ENCODE measurements at regions not wholly inside any gene's neighbourhood (a gene's known extent, or its start where the extent isn't known, plus 50 kb on each side); places are given as distances from the start of the nearest gene placed in this dataset.

DNA sequence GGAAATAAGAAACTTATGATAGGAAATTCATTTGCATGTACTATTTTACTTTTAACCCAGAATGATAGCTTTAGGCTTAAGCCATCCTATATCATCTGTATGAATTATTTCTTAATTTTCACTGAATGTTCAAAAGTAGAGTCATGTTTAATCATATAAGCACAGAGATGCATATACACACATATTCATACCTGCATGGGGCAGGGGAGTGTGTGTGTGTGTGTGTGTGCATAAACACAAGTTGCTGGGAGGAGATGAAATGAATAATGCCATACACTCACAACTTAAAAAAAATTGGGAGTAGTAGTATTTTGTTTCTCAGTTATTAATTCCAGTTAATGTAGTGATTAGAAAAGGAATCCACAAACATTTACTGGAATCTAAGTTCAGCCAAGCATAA, 83.1 kb upstream of the IKZF1 start:
- TF ChIP-seq, protein P1, sequence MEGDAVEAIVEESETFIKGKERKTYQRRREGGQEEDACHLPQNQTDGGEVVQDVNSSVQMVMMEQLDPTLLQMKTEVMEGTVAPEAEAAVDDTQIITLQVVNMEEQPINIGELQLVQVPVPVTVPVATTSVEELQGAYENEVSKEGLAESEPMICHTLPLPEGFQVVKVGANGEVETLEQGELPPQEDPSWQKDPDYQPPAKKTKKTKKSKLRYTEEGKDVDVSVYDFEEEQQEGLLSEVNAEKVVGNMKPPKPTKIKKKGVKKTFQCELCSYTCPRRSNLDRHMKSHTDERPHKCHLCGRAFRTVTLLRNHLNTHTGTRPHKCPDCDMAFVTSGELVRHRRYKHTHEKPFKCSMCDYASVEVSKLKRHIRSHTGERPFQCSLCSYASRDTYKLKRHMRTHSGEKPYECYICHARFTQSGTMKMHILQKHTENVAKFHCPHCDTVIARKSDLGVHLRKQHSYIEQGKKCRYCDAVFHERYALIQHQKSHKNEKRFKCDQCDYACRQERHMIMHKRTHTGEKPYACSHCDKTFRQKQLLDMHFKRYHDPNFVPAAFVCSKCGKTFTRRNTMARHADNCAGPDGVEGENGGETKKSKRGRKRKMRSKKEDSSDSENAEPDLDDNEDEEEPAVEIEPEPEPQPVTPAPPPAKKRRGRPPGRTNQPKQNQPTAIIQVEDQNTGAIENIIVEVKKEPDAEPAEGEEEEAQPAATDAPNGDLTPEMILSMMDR (IDR thresholded peaks at IDR 0.05; ENCODE audit: borderline replicate concordance, extremely low read depth, insufficient read depth) = no peak
- Histone ChIP-seq H3K9me3 (ENCODE audit: control insufficient read depth in 2 of 3, insufficient read depth in 1 of 3, low read length in 3 of 3) (no peaks in the 10 kb centered on the region), H3K27me3 (ENCODE audit: control insufficient read depth, insufficient read depth, low read length) (no peaks in the 10 kb centered on the region), H3K27ac (ENCODE audit: low read depth in 2 of 2, low read length in 2 of 2) (no peak overlapping the region), H3K36me3 (ENCODE audit: control insufficient read depth in 2 of 3, insufficient read depth in 3 of 3, low read length in 3 of 3) (no peaks in the 10 kb centered on the region), H3K9ac (ENCODE audit: low read length in 3 of 3) (no peak overlapping the region), H3K4me3 (ENCODE audit: low read length in 3 of 3) (no peak overlapping the region), H3K4me1 (ENCODE audit: control insufficient read depth in 2 of 3, insufficient read depth in 2 of 3, low read depth in 1 of 3, low read length in 3 of 3) (no peaks in the 10 kb centered on the region)
- no peak for DNase-seq
- FAIRE-seq = no peak
- intact Hi-C loops (cut with DNase I) = no loop called here

DNA sequence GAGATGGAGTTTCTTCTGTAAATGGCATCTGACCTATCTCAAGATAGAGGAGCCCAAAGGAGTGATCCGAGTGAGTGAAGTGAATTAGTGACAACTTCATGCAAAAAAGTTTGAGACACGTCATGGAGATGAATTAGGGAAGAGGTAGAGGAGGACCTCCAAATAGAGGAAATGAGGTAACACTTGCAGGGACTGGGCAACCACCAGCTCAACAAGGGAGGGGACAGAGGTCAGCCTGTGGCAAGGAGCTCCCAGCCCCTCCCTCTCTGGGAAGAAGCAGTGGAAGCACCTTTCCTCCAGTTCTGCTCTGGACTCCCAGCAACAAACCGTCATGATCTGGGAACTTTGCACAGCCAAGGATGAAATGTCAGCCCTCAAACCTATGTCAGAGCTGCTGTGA, 83.5 kb upstream of the IKZF1 start:
- FAIRE-seq = no peak
- H3K4me3 ChIP-seq (ENCODE audit: low read length in 3 of 3) = no peak overlapping the region

DNA sequence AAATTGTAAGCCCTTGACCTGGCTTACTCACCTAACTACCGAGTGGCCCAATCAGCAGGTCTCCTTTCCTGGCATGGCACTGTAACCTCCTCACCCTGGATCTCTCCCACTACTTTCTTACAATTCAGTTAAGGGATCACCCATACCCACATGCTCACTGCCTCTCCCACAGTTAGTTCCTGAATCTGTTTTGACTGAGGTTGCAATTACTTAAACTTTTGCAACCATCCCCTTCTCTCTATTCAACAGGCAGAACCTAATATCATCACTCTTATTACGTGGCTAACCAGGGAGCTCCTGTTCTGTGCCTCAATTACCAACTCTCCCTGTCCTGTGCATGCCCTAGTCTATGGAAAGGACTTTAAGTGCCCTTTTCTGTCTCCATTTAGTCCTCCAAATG, 84.2 kb upstream of the IKZF1 start:
- DNase-seq (no peak), FAIRE-seq (no peak)
- TF ChIP-seq, protein P1 (IDR thresholded peaks at IDR 0.05; ENCODE audit: borderline replicate concordance, extremely low read depth, insufficient read depth) = no peak
- Histone ChIP-seq H3K4me3 (ENCODE audit: low read length in 3 of 3) (no peak overlapping the region), H3K36me3 (ENCODE audit: control insufficient read depth in 2 of 3, insufficient read depth in 3 of 3, low read length in 3 of 3) (no peaks in the 10 kb centered on the region), H3K4me1 (ENCODE audit: control insufficient read depth in 2 of 3, insufficient read depth in 2 of 3, low read depth in 1 of 3, low read length in 3 of 3) (no peaks in the 10 kb centered on the region), H3K27me3 (ENCODE audit: control insufficient read depth, insufficient read depth, low read length) (no peaks in the 10 kb centered on the region), H3K9me3 (ENCODE audit: control insufficient read depth in 2 of 3, insufficient read depth in 1 of 3, low read length in 3 of 3) (no peaks in the 10 kb centered on the region), H3K27ac (ENCODE audit: low read depth in 2 of 2, low read length in 2 of 2) (no peak overlapping the region), H3K9ac (ENCODE audit: low read length in 3 of 3) (no peak overlapping the region)
- intact Hi-C loops (cut with DNase I) = no loop called here

More for the DNA sequence above, 83.5 kb upstream of the IKZF1 start:
- no peaks in the 10 kb centered on the region for H3K4me1 ChIP-seq (ENCODE audit: control insufficient read depth in 2 of 3, insufficient read depth in 2 of 3, low read depth in 1 of 3, low read length in 3 of 3)
- intact Hi-C loops (cut with DNase I) = no loop called here
- no peak overlapping the region for H3K9ac ChIP-seq (ENCODE audit: low read length in 3 of 3)
- TF ChIP-seq, protein P1 (IDR thresholded peaks at IDR 0.05; ENCODE audit: borderline replicate concordance, extremely low read depth, insufficient read depth) = no peak
- H3K9me3 ChIP-seq (ENCODE audit: control insufficient read depth in 2 of 3, insufficient read depth in 1 of 3, low read length in 3 of 3) = no peaks in the 10 kb centered on the region
- H3K36me3 ChIP-seq (ENCODE audit: control insufficient read depth in 2 of 3, insufficient read depth in 3 of 3, low read length in 3 of 3) = no peaks in the 10 kb centered on the region
- H3K27ac ChIP-seq (ENCODE audit: low read depth in 2 of 2, low read length in 2 of 2) = no peak overlapping the region
- H3K27me3 ChIP-seq (ENCODE audit: control insufficient read depth, insufficient read depth, low read length) = no peaks in the 10 kb centered on the region
- DNase-seq = no peak

DNA sequence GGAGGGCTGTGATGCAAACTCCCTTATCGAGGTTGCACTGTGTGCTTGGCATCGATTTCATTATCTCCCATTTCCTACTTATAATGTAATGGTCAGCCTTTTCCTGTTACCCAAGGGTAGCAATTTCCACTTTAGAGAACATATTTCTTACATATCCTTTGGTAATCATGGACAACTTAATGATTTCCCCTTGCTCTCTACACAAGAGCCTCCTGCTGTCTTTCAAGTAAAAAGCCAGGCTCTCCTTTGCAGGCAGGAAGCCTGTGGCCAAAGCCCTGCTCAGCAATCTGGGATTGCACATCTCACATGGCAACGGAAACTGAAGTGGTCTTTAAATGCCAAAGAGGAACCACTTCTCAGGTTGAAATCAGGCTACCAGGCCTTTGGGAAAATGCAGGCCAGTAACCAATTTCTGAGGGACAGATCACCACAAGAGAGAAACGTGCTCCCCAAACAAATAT, 86.7 kb upstream of the IKZF1 start:
- Histone ChIP-seq H3K9me3 (ENCODE audit: control insufficient read depth in 2 of 3, insufficient read depth in 1 of 3, low read length in 3 of 3) (no peaks in the 10 kb centered on the region), H3K4me1 (ENCODE audit: control insufficient read depth in 2 of 3, insufficient read depth in 2 of 3, low read depth in 1 of 3, low read length in 3 of 3) (no peaks in the 10 kb centered on the region), H3K36me3 (ENCODE audit: control insufficient read depth in 2 of 3, insufficient read depth in 3 of 3, low read length in 3 of 3) (no peaks in the 10 kb centered on the region), H3K27me3 (ENCODE audit: control insufficient read depth, insufficient read depth, low read length) (no peaks in the 10 kb centered on the region), H3K4me3 (ENCODE audit: low read length in 3 of 3) (no peak overlapping the region), H3K27ac (ENCODE audit: low read depth in 2 of 2, low read length in 2 of 2) (no peak overlapping the region), H3K9ac (ENCODE audit: low read length in 3 of 3) (no peak overlapping the region)
- FAIRE-seq (no peak), DNase-seq (no peak)
- TF ChIP-seq, protein P1 (IDR thresholded peaks at IDR 0.05; ENCODE audit: borderline replicate concordance, extremely low read depth, insufficient read depth) = no peak
- intact Hi-C loops (cut with DNase I) = no loop called here

All from kidney (tissue), 13 donors.